ENCODE measurements at regions not wholly inside any gene's neighbourhood (a gene's known extent, or its start where the extent isn't known, plus 50 kb on each side); places are given as distances from the start of the nearest gene placed in this dataset.

DNA sequence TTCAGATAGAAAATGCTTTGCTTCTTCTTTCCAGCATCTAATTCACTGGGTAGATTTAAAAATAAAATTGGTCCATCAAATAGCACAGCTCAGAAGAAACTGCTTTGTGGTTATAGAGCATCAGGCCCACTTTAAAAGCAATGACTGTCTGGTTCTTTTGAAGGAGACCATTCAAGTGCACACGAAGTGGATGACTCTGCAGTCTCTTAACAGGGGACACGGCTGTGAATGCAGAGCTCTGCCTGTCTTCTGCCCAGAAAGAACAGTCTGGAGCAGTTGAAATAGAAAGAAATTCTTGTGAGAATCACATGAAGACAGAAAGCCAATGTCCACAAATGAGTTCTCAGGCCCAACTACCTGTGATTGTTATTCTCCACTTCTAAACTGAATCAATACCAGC, 138.7 kb upstream of the PLEKHA5 start:
- TF ChIP-seq TAF1 (IDR thresholded peaks at IDR 0.05; ENCODE audit: low read depth) = no peak
- no peak for TF ChIP-seq TEAD4 (IDR thresholded peaks at IDR 0.05)
- no peak for TF ChIP-seq EGR1 (IDR thresholded peaks at IDR 0.05)
- TF ChIP-seq FOXM1 (IDR thresholded peaks at IDR 0.05; ENCODE audit: borderline replicate concordance, low read depth) = no peak
- no peak for TF ChIP-seq EP300 (IDR thresholded peaks at IDR 0.05; ENCODE audit: borderline replicate concordance)

DNA sequence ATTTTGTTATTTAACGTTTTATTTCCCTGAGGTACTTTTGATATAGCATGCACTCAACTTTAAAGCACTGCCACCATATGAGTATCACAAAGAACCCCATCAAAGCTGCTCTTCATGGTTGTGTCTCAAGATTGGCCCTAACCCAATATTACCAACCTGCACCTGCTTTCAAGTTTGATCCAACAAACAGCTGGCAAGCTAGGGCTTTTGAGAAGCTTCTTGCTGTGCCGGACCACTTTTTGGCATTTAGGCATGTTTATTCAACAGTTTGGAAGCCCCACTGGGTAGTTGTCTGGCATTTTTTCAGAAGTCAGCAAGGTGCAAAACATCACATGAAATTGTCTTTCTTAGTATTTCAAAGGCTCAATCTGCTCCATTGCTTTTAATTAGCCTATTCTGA, 137.2 kb upstream of the PLEKHA5 start:
- TF ChIP-seq CEBPB (IDR thresholded peaks at IDR 0.05) (no peak), REST (IDR thresholded peaks at IDR 0.05; ENCODE audit: low read depth) (no peak), EGR1 (IDR thresholded peaks at IDR 0.05) (no peak), YY1 (IDR thresholded peaks at IDR 0.05; ENCODE audit: low read depth) (no peak), FOXM1 (IDR thresholded peaks at IDR 0.05; ENCODE audit: borderline replicate concordance, low read depth) (no peak), EP300 (IDR thresholded peaks at IDR 0.05; ENCODE audit: borderline replicate concordance) (no peak), TEAD4 (IDR thresholded peaks at IDR 0.05) (no peak), RAD21 (IDR thresholded peaks at IDR 0.05; ENCODE audit: low read depth) (no peak), TAF1 (IDR thresholded peaks at IDR 0.05; ENCODE audit: low read depth) (no peak), MAX (IDR thresholded peaks at IDR 0.05) (no peak), TCF12 (IDR thresholded peaks at IDR 0.05; ENCODE audit: low read depth) (no peak), CREB1 (IDR thresholded peaks at IDR 0.05; ENCODE audit: low read depth) (no peak), USF1 (IDR thresholded peaks at IDR 0.05) (no peak), NFIC (IDR thresholded peaks at IDR 0.05) (no peak), ZBTB7A (IDR thresholded peaks at IDR 0.05; ENCODE audit: low read depth) (no peak)

GRCh38 chr12:18998343-18999261, 130.9 kb upstream of the PLEKHA5 start:
- no peak for TF ChIP-seq REST (IDR thresholded peaks at IDR 0.05; ENCODE audit: low read depth)
- no peak for TF ChIP-seq NFIC (IDR thresholded peaks at IDR 0.05)
- no peak for TF ChIP-seq FOXM1 (IDR thresholded peaks at IDR 0.05; ENCODE audit: borderline replicate concordance, low read depth)
- TF ChIP-seq RAD21 (IDR thresholded peaks at IDR 0.05; ENCODE audit: low read depth) = no peak
- no peak for TF ChIP-seq ZBTB7A (IDR thresholded peaks at IDR 0.05; ENCODE audit: low read depth)

DNA sequence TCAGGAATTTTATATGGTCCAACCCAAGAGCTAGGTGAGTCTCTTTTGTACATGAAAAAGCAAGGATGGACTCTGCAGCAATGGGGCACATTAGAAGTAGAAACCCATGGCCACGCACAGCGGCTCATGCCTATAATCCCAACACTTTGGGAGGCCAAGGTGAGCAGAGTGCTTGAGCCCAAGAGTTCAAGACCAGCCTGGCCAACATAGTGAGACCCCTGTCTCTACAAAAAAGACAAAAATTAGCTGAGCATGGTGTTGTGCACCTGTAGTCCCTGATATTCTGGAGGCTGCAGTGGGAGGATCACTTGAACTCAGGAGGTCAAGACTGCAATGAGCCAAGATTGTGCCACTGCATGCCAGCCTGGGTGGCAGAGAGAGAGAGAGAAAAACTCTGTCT, 128.7 kb upstream of the PLEKHA5 start:
- no peak for TF ChIP-seq YY1 (IDR thresholded peaks at IDR 0.05; ENCODE audit: low read depth)
- TF ChIP-seq FOXM1 (IDR thresholded peaks at IDR 0.05; ENCODE audit: borderline replicate concordance, low read depth) = no peak
- TF ChIP-seq ZBTB7A (IDR thresholded peaks at IDR 0.05; ENCODE audit: low read depth) = no peak
- TF ChIP-seq CREB1 (IDR thresholded peaks at IDR 0.05; ENCODE audit: low read depth) = no peak
- no peak for TF ChIP-seq TAF1 (IDR thresholded peaks at IDR 0.05; ENCODE audit: low read depth)

GRCh38 chr12:19002216-19002615, 127.3 kb upstream of the PLEKHA5 start:
- no peak for TF ChIP-seq REST (IDR thresholded peaks at IDR 0.05; ENCODE audit: low read depth)
- TF ChIP-seq RAD21 (IDR thresholded peaks at IDR 0.05; ENCODE audit: low read depth) = no peak
- TF ChIP-seq EGR1 (IDR thresholded peaks at IDR 0.05) = no peak
- TF ChIP-seq EP300 (IDR thresholded peaks at IDR 0.05; ENCODE audit: borderline replicate concordance) = no peak
- no peak for TF ChIP-seq USF1 (IDR thresholded peaks at IDR 0.05)
- TF ChIP-seq CREB1 (IDR thresholded peaks at IDR 0.05; ENCODE audit: low read depth) = no peak
- TF ChIP-seq CEBPB (IDR thresholded peaks at IDR 0.05) = peak; percentile 96
